ENCODE measurements at regions not wholly inside any gene's neighbourhood (a gene's known extent, or its start where the extent isn't known, plus 50 kb on each side); places are given as distances from the start of the nearest gene placed in this dataset.

- TF ChIP-seq CTCF (conservative IDR thresholded peaks at IDR 0.05): no peak
- DNase-seq (ENCODE audit: low read depth, low spot score): no peak
- Mint-ChIP-seq H3K4me1 (peaks cover 26% of the 10 kb centered on the region), H3K4me3 (peak overlapping the region; percentile 51), H3K27me3 (ENCODE audit: low read depth) (peaks cover 6% of the 10 kb centered on the region), H3K36me3 (ENCODE audit: low read depth) (no peaks in the 10 kb centered on the region), H3K27ac (ENCODE audit: unreplicated experiment) (no peak overlapping the region), H3K9me3 (no peaks in the 10 kb centered on the region)
Observed at GRCh38 chr12:131383741-131384543, 326.9 kb upstream of the SFSWAP start.

GRCh38 chr12:131384544-131384855 lies 326.4 kb upstream of the SFSWAP start:
- H3K4me1 Mint-ChIP-seq: peaks cover 21% of the 10 kb centered on the region
- H3K27ac Mint-ChIP-seq (ENCODE audit: unreplicated experiment): no peak overlapping the region
- TF ChIP-seq CTCF (conservative IDR thresholded peaks at IDR 0.05): no peak
- no peak overlapping the region for H3K4me3 Mint-ChIP-seq
- no peaks in the 10 kb centered on the region for H3K36me3 Mint-ChIP-seq (ENCODE audit: low read depth)
- DNase-seq (ENCODE audit: low read depth, low spot score): no peak
- no peaks in the 10 kb centered on the region for H3K9me3 Mint-ChIP-seq
- H3K27me3 Mint-ChIP-seq (ENCODE audit: low read depth): peaks cover 6% of the 10 kb centered on the region

GRCh38 chr12:131385313-131386166 lies 325.4 kb upstream of the SFSWAP start:
- Mint-ChIP-seq H3K36me3 (ENCODE audit: low read depth) (no peaks in the 10 kb centered on the region), H3K4me3 (no peak overlapping the region), H3K9me3 (no peaks in the 10 kb centered on the region), H3K27ac (ENCODE audit: unreplicated experiment) (no peak overlapping the region), H3K4me1 (peaks cover 19% of the 10 kb centered on the region), H3K27me3 (ENCODE audit: low read depth) (peaks cover 4% of the 10 kb centered on the region)
- TF ChIP-seq CTCF (conservative IDR thresholded peaks at IDR 0.05): no peak
- no peak for DNase-seq (ENCODE audit: low read depth, low spot score)

- Mint-ChIP-seq H3K4me3 (no peak overlapping the region), H3K27ac (ENCODE audit: unreplicated experiment) (no peak overlapping the region), H3K27me3 (ENCODE audit: low read depth) (peaks cover 9% of the 10 kb centered on the region), H3K9me3 (no peaks in the 10 kb centered on the region), H3K4me1 (peaks cover 19% of the 10 kb centered on the region), H3K36me3 (ENCODE audit: low read depth) (no peaks in the 10 kb centered on the region)
- no peak for DNase-seq (ENCODE audit: low read depth, low spot score)
- TF ChIP-seq CTCF (conservative IDR thresholded peaks at IDR 0.05): no peak
Observed at GRCh38 chr12:131386167-131386521, 324.7 kb upstream of the SFSWAP start.

- no peak overlapping the region for H3K4me3 Mint-ChIP-seq
Observed at GRCh38 chr12:131386781-131387180, 324.1 kb upstream of the SFSWAP start.

More at GRCh38 chr12:131386781-131387180, 324.1 kb upstream of the SFSWAP start:
- Mint-ChIP-seq H3K36me3 (ENCODE audit: low read depth) (no peaks in the 10 kb centered on the region), H3K9me3 (no peaks in the 10 kb centered on the region), H3K4me1 (peaks cover 15% of the 10 kb centered on the region), H3K27ac (ENCODE audit: unreplicated experiment) (peak overlapping the region; percentile 43), H3K27me3 (ENCODE audit: low read depth) (peaks cover 12% of the 10 kb centered on the region)
- no peak for DNase-seq (ENCODE audit: low read depth, low spot score)
- no peak for TF ChIP-seq CTCF (conservative IDR thresholded peaks at IDR 0.05)

Data from neural crest cell (in vitro differentiated cells).